Stimulated activated CD4-positive, alpha-beta T cell treated with anti-CD3 and anti-CD28 coated beads, Interleukin-4, amount 100 ng/mL, for 24 hours (primary cell): ENCODE measurements at regions not wholly inside any gene's neighbourhood (a gene's known extent, or its start where the extent isn't known, plus 50 kb on each side); places are given as distances from the start of the nearest gene placed in this dataset.

Experiments used
- DNase-seq: peaks from one replicate; pipeline ENCODE4 v3.0.0-alpha.2; 2020

DNA sequence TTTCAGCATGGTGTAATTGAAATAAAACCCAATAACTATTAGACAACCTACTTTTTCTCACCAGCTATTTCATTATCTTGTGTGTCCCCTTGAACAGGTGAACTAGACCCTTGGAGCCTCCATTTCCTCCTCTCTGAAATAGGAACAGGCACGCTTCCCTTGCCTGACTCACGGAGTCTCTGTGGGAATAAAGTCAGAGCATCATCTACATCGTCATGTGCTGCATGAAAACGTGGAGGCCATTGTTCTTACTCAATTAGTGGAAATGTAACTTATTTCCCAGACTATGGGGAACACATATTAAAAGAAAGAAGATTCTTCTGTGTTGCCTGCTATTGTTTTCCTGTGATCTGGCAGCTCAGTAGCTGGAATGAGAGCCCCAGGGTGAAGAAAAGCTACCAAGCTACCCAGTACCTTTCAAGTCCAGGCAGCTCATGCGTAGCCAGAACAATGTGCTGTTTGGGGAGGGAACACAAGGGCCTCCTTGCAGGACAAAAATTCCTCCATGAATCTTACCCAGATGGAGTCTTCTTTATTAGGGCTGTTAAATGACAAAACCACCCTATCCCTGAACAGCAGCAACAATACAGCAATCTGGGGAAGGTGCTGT is 59.8 kb downstream of the SOX11 start:
- no peak for DNase-seq

DNA sequence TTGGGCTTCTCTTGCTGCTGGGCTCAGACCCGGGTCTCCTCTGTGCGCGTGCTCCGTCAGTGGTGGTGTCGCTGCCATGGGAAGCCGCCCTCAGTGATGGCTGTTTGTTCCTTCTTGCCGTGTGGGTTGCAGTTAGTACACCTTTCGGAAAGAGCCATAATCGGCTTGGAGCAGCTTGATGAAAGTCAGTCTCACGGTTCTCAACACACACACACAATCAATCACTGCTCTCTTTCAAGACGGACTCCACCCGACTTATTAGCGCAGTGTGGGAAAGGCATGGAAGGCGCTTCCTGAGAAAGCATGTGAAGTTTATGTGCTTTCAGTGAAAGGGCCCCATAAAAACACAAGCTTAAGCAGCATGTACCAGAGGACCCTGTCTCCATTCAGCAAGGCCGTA is 64.1 kb downstream of the SOX11 start:
- no peak for DNase-seq

DNA sequence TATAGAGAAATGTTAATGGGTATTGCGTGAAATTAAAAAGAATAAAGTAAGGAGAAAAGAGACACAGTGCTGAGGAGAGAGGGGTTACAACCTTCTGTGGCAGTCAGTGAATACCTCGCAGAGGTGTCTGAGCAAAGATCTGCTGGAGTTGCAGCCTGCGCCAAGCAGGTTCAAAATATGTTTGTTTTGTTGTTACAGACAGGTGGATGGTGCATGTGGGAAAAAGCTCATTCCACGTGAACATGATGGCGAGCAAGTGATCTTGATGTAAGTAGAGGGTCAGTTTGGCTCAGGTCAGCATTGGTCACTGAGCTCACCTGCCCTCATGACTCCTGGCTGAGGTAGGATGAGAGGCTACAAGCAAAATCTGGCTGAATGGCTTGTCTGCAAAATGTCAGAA is 66.2 kb downstream of the SOX11 start:
- no peak for DNase-seq

DNA sequence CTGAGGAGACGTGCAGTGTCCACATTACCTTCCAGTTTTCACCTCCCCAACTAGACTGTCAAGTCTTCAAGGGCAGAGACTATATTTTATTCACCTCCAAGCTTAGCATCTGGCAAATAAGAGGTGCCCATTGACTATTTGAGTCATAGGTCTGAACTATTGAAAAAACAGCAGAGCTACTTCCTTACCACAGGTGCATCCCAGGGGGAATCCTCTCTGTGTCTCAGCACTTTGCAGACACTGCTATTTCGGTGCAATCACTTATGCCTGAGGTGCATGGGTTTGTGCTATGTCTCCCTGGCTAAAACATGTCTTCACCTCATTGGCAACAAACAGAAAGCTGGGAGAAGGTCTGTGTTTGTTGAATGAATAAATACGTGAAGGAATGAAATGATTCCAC is 67.8 kb downstream of the SOX11 start:
- DNase-seq, result no peak

DNA sequence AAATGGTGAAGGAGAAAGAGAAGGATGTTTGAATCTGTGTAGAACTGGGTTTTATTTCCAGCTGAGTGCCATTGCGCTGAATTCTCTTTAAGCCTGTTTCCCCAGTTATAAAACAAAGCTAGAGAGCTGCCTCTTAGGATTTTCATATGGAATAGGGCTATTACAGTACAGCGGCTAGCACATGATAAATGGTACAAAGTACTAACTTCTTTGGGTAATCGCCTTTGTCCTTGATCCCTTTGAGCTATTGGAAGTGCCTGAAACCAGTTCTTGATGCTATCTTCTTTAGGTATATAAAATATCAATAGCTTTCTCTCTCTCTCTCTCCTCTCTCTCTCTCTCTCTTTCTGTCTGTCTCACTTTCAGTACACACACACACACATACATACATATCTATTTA is 71.3 kb downstream of the SOX11 start:
- no peak for DNase-seq

DNA sequence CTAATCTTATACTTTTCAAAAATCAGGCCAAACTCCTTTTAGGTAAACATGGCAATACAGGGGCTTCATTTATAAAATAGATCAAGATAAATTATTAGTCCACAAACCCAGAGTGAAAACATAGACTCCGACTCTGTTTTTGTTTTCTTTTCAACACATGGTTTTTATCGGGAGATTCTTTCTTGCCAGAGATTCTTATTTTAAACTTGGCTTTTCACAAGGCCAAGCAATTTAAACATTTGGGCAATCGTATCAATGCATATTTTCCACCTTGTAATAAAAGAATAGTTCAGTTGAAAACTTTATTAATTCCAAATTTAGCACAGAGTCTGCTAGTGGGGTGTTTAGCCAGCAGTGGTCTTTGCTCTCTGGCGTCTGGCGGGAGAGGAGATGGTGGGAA is 71.9 kb downstream of the SOX11 start:
- no peak for DNase-seq

DNA sequence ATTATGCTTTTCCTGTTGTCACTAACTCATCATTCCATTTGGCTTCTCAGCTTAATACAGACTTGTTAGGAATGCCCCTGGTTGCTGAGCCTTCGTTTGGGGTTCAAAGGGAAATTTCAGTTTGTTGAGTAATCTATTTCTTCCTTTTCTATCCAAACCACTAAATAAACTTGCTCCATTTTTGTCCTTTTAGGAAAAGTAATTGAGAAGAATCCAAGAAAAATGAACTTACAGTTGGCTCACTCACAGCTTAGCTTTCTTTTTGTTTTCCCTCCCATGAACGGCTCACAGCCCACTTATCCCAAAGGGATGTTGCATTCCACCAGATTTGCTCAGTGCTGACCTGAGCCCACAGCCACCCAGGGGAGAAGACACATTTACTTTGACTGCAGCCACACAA is 73.9 kb downstream of the SOX11 start:
- DNase-seq, result no peak

DNA sequence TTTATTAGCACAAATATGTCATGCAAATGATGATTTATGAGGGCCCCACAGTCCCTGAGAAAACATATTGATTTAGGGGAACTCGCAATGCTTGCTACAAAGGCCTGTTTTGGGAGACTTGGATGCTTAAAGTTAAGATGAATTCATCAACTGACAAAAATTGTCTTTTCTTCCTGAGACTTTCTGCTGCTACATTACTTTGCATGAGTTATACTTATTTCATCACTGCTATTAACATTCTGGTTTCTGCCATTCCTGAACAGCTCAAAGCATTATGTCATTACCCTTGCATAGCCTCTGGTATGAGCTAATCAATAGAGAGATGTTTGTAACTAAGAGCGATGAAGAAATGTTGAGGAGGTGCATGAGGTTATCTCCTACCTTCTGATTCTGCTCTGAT is 74.4 kb downstream of the SOX11 start:
- DNase-seq, result no peak

DNA sequence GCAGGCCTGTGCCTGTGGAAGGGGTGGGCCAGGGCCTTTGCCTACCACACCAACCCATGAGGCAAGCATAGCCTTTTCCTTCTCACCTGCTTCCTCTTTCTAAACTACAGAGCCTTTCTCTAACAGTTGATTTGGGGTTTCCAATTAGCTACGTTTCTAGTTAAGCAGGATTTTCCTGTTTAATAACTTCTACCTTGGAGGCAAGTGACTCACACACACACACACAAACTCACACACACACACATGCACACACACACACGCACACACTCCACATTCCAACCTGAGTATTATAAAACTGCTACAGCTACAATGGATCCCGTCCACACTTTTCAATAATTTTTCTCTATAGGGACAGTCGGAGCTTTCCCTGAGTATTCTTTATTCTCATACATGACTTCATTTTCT is 84.9 kb downstream of the SOX11 start:
- no peak for DNase-seq

DNA sequence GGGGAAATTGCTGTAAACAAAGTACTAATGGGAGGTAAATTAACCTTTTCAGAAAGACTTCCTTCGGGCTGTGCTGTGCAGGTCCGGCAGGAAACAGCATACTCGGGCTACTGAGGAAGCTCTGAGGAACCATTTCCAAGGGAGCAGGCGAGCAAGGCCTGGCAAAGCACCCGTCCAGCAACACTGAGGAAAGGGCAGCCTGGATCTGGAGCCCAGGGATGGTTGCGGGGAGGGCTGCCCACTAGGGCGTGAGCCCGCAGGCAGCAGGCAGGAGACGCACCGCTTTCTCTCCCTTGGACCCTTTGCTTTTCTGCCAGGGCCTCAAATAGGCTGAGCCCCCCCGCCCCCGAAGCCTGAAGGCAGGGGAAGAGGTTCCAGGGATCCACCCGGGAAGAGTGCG is 89.5 kb downstream of the SOX11 start:
- DNase-seq, result no peak

DNA sequence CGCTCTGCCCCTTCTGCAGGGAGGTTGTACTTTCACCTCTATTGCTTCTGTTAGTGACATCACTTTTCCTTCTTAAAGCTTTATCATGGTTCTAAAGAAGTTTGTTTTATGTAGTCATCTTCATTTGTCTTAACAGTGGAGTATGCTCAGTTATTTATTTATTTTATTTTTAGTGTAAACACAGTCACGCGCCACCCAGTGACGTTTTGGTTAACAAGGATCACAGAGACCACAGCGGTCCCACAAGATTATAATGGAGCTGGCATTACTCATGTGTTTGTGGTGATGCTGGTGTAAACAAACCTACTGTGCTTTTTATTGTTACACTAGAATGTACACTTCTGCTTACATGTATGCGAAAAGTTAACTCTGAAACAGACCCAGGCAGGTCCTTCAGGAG is 89.9 kb downstream of the SOX11 start:
- no peak for DNase-seq

DNA sequence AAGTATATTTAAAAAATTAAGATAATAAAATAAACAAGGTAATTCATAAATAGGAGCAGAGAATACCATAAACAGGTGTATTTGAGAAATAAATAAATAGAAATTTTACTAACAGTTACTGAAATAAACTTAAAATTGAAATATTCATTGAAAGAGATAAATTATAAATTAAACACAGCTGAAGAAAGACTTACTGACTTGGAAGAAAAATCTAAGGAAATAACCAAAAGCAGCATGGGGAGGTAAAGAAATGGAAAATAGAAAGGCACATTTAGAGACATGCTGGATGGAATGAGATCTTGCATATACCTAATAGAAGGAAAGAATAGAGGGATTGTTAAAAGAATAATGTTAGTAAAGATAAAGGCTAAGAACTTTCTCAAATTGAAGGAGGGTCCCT is 96.3 kb downstream of the SOX11 start:
- DNase-seq, result no peak

DNA sequence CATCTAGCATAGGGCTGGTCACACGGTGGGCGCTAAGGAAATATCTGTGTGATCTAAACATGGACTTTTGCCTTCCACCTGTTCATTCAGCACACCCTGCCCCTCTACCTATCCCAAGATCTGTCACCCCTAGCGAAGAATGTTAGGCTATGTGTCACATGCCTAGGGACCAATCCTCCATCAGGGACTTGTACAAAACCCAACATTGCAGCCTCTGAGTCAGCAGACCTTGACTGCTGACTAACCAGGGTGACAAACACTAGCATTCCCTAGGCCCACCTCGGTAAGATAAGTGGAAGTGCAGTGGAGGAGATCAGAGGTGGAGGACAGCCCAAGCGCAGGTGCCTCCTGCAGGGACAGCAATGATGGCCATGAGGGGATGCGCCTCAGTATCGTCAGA is 99.2 kb downstream of the SOX11 start:
- no peak for DNase-seq

DNA sequence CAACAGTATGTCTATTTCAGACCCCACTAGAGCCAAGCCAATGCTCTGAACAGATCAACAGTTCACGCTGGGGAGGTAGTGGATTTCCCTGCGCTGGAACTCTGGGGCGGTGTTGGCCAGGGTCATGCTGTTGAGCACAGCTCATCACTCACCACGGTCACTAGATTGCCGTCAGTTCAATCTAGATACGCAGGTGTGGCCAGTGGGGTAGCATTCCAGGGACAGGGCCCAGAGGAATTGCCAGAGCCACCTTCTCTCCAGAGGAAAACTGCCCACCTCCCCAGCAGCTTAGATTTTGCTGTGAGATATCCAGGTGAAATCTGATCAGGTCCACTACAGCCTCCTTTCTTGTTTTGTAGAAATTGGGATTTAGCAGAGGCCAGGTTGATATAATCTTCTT is 101.8 kb downstream of the SOX11 start:
- no peak for DNase-seq

DNA sequence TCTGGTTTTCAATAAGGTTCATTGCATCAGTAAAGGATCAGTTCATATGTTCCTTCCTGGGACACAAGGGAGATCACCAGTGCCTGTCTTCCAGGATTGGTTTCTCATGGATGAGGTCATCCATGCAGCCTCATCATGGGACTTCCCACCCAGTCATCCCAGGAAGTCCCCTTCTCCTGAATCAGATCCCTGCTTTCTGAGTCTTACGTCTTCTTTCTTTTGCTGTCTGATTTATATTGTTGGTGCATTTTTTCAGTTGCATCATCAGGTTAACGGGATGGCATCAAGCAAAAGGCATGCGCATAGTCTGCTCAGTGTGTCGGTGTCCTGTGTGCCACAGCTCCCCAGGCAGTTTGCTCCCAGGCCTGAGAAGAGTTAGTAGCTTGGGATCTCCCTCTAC is 105.9 kb downstream of the SOX11 start:
- DNase-seq, result no peak

DNA sequence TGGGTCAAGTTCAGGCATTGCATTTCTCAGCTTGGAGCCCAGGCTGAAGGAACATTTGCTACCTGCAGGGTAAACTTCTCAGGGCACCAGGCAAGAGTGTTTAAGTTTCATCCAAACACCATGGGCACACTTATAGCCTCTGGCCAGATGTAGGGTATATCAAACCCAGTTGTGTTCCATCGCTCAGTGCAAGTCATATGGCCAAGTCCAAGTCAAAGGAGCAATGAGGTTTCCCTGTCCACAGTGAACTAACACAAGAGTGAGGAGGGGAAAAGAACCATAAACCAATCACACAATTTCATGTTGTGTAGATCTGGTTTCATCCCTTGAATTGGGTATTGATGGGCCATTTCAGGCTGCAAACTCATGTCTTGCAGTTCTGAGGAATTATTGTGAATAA is 107.2 kb downstream of the SOX11 start:
- no peak for DNase-seq

DNA sequence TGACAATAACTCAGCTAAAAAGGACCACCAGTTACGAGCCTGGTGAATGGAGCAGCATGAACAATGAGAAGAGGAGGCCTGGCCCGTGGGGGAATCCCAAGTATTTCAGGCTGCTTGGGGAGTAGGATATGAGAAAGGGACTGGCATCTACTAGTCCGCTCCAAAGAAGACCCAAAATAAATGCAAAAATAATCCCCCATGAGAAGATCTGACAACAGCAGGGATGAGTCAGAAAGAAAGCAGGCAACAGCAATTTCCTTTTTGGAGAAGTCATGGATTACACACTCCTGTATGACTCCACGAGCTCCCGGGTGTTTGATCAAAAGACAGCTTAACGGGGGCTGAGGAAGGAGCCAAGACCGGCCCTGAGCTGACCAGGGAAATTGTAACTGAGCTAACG is 111.4 kb downstream of the SOX11 start:
- no peak for DNase-seq

DNA sequence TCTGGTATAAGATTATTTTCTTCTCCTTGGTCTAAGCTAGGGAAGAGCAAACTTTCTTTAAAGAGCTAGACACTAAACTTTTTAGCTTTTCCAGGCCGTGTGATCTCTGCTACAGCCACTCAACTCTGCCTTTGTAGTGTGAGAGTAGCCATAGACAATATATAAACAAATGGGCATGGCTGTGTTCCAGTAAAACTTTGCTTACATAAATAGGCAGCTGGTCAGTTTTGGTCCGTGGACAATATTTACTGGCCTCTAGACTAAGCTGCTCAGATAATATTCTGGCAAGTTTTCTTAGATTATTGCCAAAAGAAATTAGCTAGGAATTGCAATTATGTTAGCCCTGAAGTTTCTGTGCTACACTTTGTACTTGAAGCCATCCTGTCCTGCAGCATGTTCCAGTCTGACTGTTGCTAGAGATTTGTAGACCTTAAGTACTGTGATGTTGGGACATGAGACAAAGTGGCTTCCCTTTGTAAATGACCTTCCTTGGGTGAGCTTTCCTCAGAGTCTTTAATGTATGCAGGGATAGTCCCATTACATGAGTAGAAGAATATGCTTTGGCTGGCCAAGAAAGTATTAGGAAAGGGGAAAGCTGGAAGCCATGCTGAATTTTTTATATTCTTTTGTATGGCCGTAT is 126.9 kb downstream of the SOX11 start:
- DNase-seq, result no peak

DNA sequence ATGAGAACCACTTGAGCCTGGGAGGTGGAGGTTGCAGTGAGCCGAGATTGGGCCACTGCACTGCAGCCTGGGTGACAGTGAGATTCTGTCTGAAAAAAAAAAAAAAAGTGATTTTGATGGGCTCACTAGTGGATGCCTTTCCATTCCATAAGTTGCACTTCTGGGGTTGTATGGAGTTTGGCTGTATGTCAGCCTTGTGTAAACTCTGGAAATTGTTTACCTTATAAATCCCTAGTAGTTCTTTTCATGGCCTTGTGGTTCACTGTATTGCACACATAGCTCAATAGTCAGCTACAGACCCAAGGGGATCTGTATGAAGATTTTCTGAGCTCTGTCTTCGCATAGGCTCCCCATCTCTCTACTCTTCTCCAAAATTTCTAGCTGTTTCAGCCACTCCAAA is 131.9 kb downstream of the SOX11 start:
- no peak for DNase-seq

DNA sequence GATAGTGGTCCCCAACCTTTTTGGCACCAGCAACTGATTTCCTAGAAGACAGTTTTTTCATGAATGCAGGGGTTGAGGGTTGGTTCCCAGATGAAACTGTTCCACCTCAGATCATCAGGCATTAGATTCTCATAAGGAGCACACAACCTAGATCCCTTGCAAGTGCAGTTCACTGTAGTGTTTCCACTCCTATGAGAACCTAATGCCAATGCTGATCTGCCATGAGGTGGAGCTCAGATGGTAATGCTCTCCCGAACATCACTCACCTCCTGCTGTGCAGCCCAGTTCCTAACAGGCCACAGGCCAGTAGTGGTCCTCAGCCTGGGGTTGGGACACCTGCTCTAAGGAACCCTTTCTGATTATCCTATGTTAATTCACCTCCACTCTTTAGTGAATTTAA is 133.5 kb downstream of the SOX11 start:
- no peak for DNase-seq

DNA sequence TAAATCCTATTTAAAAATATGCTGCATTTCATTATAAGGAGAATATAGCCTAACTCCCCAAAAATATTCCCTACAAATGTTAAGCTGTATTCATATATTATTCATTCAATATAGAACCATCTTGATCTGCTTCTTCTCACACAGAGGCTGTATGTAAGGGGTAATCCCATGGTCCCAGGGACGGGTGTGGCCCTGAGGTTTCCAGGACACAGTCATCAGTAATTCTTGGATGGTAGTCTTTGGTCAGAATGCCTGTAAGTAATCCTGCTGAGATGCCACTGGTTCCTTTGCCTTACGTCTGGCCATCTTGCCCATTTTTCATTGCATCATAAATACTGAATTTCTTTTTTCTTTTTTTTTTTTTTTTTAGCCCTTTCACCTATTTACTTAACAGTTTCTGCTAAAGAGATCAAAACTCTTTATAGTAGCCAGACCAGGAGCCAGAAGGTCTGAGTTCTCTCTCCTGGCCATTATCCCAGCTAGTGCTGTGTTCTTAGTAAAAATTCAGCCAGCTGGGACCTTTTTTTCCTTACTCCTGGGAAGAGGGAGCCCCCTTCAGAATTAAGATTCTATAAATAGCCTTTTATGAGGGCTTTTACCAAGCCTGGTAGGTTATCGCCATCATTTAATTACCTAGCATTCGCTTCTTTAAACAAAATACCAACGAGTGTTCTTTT is 134.9 kb downstream of the SOX11 start:
- no peak for DNase-seq

DNA sequence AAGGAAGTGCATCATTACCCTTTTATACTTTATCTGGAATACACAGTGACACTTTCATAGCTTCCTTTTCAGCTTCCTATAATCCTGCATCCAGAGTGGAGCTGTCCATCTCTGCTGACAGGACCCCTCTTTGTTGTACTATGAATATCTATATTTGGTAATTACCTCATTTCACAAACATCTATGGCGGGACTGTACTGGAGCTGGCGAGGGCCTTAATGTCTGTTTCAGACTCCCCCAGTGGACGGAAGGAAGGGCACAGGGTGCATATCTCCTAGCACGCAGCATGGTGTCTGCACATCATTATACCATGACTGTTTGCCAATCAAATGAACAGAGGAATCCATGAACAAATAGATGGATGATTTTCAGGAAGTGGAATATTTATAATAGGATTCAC is 142.3 kb downstream of the SOX11 start:
- DNase-seq, result no peak

DNA sequence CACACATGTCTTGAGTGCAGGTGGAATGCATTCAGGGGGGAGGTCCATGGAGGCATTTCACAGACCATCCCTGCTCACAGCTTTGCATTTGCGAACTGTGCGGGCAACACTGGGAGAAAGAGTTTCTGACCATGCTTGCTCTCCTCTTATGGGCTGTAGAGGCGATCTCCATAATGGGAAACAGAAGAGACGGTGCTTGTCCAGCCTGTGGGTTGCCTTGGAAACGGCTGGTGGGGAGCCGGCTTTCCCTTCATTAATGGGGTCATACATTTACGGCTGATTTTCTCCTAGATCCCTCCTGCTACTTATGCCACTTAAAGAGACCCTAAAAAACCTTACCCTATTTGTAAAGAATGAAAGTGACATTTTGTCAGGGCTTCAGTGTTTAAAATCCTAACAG is 147.4 kb downstream of the SOX11 start:
- DNase-seq, result no peak

DNA sequence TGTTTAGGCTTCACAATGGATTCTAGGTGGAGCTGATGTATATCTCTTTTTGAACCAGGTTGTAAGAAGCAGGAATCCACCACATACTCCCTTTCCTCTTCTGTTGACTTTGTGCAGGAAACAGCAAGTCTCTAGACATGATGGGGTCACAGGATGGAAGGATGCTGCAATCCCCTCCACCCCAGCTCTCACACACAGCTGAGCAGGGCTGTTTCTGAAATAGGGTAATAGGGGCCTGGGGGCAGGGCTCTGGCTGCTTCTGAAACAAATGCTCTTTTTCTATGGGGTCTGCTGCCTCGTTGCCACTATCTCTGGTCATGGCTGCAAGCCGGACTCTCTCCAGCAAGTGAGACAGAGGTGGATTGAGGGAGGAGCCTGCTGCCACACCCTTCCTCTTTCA is 148.9 kb downstream of the SOX11 start:
- no peak for DNase-seq

DNA sequence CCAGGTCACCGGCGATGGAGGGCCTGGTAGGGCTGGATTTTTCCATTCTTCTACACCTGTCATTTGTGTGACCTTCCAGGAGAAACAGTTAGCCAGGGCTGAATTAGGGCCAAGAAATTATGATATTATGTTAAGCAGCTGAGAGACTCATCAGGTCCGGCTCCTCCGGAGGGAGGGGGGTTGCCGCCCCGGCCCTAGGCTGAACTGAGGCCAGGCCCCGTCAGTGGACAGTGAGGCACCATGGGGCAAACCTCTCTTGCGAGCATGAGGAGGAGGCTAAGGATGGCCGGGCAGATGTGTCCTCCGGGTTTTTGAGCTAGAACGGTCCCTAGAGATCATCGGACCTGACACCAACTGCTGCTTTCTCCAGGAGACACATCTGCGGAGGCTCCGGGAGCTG is 150.1 kb downstream of the SOX11 start:
- DNase-seq, result no peak
